Stimulated activated CD4-positive, alpha-beta T cell treated with anti-CD3 and anti-CD28 coated beads, TNF-alpha, amount 100 ng/mL, for 48 hours (primary cell): ENCODE measurements at regions not wholly inside any gene's neighbourhood (a gene's known extent, or its start where the extent isn't known, plus 50 kb on each side); places are given as distances from the start of the nearest gene placed in this dataset.

Source experiments
- DNase-seq, 3 donors: peaks; one replicate each; pipeline ENCODE4 v3.0.0-alpha.2; 2020; ENCODE audit warnings: low read depth in 3 of 3

GRCh38 chr2:83665154-83665553 is 793.9 kb downstream of the SUCLG1 start:
- DNase-seq: no peak

DNA sequence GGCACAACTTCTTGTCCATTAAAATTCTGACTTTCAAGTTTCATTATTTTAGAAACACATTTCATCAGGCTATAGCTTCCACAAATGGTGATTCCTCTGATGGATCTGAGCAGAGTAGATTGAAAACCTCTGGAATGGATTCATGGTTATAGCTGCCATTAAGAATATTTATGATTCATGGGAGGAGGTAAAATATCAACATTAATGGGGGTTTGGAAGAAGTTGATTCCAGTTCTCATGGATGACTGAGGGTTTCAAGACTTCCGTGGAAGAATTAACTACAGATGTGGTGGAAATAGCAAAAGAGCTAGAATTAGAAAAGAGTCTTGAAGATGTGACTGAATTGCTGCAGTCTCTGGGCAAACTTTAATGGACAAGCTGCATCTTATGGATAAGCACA is 797.4 kb downstream of the SUCLG1 start:
- DNase-seq: no peak

DNA sequence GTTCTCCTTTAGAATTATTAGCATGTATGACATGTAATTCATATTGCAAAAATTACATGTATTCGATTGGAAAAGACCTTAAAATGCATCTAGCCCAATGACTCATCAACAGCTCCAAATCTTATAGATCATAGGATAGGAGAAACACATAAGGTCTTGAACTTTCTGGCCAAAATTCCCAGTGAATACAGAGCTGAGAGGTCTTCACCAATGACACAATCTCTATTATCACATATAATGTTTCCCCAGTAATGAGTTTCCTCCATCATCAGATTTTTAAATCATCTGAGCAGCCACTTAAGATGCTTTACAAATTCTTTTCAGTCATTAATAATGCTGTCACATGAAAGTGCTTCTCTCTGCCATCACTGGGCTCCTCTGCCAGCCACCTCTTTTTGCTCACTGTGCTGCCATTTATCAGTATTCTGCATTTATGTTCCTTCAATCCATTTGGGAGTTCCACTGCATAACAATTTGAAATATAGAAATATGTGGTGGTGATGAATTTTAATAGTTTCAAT is 804.9 kb downstream of the SUCLG1 start:
- no peak for DNase-seq

DNA sequence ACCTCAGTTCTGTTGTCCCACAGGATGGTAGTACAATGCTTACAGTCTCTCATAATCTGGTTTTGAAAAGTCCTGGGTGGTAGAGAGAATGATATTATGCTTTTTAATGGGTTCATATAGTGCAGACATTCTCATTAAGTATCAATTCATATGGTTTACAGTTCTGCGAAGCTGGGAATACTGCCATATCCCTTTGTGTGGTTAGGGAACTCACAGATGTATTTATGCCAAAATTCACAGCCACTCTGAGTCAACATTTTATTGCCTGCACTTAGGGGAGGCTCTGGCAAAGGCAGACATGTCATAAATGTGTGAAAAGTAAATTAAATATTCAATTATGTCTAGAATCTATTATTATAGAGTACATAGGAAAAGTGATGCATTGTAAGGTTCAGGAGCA is 808.2 kb downstream of the SUCLG1 start:
- DNase-seq: no peak

DNA sequence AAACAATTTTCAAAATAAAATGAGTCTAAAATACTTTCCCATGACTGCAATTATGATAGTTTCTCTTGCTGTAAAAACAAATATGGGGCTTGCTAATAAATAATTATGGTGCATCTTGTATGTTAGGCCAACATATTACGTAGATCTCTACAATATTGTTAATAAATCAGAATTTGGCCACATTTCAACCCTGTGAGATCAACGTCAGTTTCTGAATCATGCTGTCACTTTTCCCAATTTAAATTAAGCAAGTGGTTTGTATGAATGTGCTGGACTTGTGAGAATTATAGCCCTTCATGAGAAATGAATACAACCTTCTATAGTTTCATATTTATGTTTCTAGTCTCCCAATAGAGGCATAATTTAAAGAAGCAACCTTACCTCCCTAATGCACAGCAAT is 808.9 kb downstream of the SUCLG1 start:
- DNase-seq: no peak

DNA sequence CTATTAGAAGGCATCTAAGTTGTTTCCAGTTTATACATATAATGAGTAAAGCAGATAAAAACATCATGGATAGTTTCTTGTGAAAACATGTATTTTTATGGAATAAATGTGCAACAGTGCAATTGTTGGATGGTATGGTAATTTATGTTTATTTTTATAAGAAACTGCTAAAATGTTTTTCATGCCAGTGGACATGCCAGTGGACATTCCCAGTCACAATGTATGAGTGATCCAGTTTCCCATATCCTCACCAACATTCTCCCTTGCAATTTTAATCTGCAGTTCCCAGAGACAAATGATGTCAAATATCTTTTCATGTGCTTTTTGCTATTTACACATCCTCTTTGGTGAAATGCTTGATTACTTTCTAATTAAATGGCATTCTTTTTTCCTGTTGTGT is 818.6 kb downstream of the SUCLG1 start:
- no peak for DNase-seq

DNA sequence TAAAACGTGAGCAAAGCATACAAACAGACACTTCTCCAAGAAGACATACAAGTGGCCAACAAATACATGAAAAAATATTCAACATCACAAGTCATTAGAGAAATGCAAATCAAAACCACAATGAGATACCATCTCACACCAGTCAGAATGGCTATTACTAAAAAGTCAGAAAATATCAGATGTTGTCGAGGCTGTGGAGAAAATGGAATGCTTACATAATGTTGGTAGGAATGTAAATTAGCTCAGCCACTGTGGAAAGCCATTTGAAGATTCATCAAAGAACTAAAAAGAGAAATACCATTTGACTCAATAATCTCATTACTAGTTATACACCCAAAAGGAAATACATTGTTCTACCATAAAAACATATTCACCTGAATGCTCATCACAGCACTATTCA is 825.7 kb downstream of the SUCLG1 start:
- DNase-seq: no peak

DNA sequence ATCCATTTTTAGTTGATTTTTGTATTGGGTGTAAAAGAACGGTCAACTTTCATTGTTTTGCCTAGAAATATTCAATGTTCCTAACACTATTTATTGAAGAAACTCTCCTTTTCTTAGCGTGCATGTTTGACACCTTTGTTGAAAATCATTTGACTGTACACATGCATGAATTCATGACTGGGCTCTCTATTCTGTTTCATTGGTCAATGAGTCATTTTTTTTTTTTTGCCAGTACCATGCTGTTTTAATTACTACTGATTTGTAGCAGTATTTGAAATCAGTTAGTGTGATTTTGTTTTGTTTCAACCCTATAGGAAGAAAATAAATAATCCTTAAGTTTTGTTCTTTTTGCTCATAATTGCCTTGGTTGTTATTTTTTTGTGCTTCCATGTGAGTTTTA is 828.7 kb downstream of the SUCLG1 start:
- no peak for DNase-seq

DNA sequence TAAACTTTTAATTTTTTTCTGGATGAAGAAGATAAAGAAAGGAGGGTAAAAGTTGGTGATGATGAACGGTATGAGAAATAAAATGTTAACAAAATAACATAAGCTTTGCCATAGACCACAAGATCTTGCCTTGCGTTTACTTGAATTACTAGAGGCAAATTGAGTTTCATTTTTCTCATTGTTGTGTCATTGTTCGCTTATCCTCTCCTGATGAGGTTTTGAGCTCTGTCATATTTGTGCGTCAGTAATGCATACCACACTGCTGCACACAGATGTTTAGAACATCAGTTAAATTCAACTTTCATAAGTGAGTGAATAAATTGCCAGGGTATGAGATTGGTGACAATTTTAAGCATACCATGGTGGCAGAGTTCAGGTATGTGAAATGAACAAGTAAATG is 843.6 kb downstream of the SUCLG1 start:
- no peak for DNase-seq

DNA sequence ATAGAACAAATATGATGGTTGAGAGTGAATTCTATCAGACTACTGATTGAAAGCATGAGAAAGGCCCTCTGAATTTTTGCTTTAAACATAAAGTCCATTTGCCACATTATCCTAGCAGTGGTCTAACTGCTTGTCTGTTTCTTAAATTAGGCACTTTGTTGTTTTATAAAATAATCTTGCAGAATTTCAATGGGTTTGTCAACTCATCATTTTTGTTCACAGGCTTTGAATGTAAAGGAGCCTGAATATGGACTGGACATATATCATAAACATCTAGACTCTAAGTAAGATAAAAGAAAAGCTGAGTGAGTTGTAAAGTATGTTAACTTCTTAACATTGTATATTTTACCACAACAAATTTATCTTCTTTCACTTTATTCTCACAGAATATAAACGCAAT is 845.9 kb downstream of the SUCLG1 start:
- no peak for DNase-seq

- no peak for DNase-seq
Measured at GRCh38 chr2:83602753-83603152, 856.3 kb downstream of the SUCLG1 start.

- DNase-seq: no peak
Measured at GRCh38 chr2:83596592-83597282, 862.3 kb downstream of the SUCLG1 start.

DNA sequence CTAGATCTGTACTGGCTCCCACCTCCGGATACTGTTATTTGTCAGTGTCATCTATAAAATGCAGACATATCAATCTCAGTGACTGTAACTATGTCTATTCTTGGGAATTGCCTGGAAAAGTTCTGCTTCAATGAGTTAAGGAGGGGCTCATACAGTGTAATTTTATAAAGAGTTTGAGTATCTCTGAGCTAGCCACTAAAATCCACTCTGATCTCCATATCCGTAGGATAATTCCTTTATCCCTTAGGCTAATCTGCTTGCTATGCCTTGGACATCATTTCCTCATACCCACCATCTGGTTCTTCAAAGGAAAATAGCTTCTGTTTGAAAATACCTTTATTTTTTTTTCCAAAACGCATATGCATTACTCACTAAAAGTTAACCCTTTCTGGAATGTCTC is 863.2 kb downstream of the SUCLG1 start:
- no peak for DNase-seq

DNA sequence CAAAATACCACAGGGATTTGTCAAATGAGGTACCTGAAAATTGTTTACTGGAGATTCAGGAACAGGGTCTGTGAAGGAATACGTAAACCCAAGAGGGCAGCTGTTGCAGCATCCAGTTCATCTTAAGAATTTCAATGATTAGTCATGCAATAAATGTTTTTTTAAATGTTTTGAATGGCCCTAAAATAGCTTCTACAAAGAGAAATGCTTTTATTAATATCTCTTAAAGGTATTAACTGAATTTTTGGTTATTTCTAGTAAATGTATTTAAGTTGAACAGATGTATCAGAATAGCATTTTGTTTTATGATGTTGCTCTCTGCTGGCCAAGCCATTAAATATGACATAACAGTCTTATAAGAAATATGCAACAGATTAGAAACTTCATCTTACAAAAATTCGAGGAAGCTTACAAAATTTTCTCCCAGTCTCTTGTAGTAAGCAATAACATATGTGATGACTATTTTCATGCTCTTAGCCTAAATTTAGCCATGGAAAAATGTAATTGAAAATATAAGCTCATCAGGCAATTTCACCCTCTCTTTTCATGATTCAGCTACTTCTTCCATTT is 863.9 kb downstream of the SUCLG1 start:
- no peak for DNase-seq

DNA sequence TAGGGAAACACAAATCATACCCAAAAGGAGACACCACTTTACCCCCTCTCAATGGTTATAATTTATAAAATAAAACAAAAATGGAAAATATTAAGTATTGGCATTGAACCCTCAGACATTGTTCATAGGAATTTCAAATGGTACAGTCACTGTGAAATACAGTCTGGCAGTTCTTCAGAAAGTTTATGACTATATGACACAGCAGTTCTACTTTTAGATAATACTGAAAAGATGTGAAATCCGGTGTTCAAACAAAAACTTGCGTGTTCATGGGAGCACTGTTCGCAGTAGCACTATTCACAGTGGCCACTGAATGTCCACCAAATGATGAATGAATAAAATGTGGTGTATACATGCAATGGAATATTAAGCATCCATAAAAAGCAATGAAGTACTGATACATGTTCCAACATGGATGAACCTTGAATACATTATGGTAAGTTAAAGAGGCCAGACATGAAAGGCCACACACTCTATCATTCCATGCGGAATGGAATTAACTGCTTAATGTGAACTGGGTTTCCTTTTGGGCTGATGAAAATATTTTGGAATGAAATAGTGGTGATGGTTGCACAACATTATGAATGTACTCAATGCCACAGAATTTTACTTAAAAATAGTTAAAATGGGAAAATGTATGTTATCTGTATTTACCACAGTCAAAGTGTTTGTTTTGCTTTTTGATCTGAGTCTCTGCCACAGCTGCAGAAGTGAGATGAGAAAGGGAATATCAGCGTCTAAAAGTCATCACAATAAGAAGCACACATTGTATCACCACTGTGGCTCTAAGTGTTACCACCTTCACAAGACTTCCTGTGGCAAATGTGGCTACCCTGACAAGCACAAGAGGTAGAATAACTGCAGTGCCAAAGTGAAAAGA is 864.6 kb downstream of the SUCLG1 start:
- DNase-seq: no peak

GRCh38 chr2:83587309-83587708 is 871.8 kb downstream of the SUCLG1 start:
- DNase-seq: no peak

- DNase-seq: no peak
Measured at GRCh38 chr2:83585250-83585649, 873.8 kb downstream of the SUCLG1 start.

DNA sequence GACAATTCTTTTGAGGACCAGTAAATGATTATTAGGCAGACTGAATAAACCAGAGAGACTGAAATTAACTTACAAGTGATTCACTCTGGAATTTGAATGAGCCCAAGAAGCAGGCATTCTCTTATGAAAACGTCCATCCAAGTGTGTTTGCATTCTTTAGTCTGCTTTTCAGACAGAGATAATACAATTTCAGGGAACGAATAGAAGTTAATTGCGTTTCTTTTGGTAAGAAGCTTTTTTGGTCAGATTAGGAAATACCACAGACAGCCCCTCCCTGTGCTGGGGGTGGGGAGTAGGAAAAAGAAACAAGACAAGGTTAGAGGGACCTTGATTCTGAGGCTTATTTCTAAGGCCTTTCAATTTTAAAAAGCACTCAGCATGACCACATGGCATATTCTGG is 874.4 kb downstream of the SUCLG1 start:
- no peak for DNase-seq

GRCh38 chr2:83582589-83582988 is 876.5 kb downstream of the SUCLG1 start:
- DNase-seq: no peak

GRCh38 chr2:83579507-83579906 is 879.6 kb downstream of the SUCLG1 start:
- no peak for DNase-seq

DNA sequence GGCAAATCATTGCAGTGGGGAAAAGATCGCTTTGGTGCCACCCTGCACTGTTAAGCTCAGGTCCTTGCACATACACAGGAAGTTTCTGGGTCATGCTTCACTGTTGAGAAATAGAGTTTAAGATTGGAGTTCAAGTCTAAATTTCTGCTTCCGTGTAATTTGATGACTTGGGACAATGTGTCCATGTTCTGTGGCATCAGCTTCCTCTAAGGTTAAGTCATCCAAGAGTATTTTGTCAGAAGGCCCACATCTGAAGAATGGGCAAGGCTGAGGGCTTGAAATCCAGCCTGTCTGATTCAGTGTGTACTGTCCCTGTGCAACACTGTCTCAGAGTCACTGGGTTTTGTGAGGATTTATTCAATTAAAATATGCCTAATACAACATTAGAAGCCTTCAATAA is 880.7 kb downstream of the SUCLG1 start:
- DNase-seq: no peak

DNA sequence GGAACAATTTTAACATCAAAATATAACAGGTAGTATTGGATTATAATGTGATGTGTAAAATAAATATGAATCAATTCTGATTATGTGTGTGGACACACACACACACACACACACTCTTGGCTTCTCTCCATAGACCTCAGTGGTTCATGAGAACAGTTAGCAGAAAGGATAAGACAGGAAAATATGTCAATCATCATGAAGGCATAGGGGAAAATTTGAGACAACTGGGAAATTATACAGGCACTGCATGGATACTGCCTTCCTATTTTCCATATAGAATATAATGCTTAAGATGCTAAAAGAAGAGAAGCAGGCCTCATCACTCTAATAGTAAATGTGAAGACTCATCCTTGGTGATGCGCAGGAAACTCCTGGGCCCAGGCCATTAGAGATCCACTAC is 884.5 kb downstream of the SUCLG1 start:
- DNase-seq: no peak

DNA sequence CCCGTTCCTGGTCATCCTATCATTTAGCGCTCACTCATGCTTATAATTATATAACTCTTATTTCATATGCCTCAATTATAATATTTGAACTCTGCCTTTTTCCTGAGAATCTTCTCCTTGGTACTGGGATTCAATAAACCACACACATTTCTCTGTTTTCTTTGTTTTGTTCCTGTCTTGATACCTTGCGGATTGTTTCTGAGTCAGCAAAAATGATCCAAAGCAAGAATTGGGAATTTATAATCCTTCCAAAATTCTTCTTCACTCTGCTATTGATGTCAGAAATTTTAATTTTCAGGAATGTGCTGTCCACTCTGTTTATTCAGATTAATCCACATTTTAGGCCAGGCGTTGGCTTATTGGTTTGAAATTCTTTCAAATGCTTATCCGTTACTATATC is 886.0 kb downstream of the SUCLG1 start:
- DNase-seq: no peak
